GM19397 (cell line): ENCODE measurements at regions not wholly inside any gene's neighbourhood (a gene's known extent, or its start where the extent isn't known, plus 50 kb on each side); places are given as distances from the start of the nearest gene placed in this dataset.
"Not testable (repeated sequence)": the region's sequence is repeated elsewhere in the genome, so short reads cannot be mapped to it uniquely, and the experiment has no call there.

Experiments used
- ATAC-seq: cut with Tn5 transposase; IDR thresholded peaks from one replicate; pipeline ENCODE4 v1.9.1; 2021; ENCODE audit warnings: mild to moderate bottlenecking, moderate library complexity; ENCODE audit not compliant: unreplicated experiment

DNA sequence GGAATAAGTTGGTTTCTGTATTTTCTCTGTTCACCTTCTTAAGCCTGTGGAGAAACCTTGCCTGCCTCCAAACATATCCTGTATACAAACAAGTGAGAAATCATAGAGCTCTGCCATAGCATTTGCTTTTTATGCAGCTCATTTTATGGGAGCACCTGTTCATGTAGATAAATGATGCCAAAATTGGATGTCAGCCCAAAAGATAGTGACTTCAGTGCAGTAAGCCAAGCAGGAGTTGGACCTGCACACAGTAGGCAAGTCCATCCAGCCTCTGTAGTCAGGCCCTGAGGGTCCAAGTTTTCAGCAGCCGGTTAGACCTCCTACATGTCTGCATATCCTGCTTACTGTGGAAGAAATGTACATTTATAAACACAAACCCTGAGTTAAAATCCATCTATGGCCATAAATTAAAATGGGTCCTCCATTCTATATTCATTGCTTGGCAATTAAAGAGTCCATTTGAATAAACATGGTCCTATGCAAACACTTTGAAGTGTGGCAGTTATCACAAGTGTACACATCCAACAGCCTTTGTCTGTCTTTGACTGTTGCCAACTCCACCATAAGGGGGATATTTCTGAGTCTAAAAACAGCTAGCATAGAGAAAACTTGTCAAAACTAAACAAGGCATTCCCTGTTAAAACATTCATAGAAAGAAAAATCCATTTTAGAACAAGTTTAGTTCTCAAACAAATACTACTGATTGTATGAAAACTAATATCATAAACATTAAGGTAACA is 847.8 kb downstream of the RPS29 start:
- ATAC-seq = no peak

DNA sequence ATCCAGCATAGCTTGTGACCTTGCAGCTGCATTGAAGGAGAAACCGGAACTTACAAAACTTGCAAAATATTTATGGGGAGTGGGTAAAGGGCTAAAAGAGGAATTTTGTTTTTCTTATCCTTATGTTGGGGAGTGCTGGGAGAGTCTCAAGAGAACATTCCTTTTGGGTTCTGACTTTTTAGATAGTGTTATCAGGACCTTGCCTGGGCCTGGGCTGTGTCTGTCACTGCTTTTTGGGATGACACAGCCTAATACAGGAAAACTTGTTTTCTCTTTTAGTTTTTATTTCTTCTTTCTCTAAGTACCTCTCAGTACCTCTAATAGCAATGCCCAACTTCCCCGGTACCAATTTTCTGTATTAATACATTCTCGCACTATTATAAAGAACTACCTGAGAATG is 850.6 kb downstream of the RPS29 start:
- no peak for ATAC-seq

DNA sequence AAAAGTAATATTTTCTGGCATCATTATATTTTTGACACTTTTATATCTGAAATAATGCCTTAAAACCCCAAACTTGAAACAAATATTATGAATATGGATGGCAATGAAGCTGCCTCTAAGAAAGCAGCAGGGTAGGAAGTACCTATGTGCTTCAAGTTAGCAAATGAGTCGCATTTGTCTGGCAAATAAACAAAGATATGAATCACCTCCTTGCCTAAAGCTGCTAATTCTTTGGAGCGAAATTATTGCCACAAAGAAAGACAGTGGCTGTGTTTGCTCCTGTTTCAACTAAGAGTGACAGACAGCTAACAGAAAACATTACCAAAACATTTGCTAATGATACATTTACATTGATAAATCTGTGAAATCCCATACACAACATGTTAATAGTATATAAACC is 854.9 kb downstream of the RPS29 start:
- ATAC-seq = no peak

DNA sequence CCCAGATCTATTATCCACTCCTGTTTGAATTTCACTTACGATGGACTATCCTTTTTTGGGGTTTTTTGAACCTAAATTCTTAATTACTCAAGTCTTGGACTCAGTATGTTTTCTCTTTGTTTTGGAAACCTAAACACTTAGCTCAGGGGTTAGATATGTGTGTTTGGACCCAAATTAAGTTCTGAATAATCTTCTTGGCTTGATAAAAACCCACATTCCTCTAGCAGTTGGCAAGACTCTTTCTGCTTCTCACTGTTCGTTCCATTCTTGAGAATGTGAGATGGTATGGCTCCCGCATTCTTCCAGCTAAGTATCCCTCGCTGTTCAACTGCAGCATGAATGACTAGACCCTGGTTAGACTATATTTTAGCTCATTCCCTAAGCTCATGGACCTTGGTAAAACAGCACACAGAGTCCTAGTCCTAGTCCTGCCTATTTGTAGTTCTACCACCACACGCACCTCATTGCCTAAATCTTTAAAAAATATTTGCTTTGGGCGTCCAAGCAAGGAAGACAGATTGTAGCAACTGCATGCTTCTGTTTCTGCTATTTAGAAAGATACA is 860.0 kb downstream of the RPS29 start:
- ATAC-seq = no peak

DNA sequence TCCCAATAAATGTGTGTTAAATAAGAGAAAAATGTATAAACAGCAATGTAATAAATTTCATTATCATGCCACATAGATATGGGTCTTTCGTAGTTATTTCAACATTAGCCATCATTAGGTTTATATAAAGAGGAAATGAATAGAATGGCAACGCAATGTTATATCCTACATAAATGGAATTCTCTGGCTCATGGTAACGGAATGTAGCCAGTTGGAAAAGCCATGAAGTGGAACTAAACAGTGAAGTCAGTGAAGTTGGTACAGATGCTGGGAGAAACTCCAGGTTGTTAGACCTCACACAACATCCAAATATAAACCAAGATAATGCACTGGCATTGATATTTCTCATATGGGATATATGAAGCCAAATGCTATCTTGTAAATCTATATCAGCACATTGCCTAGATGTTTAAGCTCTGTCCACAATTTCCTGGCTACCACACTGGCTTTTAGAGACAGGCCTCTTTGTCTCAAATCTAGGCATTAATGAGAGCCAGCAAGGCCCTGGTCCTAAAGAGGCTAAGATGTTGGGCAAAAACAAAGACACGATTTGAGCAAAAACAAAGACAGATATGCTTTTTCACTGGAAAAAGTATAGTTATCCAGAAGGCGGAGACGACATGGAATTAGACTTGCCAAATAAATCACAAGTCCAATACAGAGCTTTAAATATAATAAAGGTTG is 861.0 kb downstream of the RPS29 start:
- ATAC-seq = no peak

DNA sequence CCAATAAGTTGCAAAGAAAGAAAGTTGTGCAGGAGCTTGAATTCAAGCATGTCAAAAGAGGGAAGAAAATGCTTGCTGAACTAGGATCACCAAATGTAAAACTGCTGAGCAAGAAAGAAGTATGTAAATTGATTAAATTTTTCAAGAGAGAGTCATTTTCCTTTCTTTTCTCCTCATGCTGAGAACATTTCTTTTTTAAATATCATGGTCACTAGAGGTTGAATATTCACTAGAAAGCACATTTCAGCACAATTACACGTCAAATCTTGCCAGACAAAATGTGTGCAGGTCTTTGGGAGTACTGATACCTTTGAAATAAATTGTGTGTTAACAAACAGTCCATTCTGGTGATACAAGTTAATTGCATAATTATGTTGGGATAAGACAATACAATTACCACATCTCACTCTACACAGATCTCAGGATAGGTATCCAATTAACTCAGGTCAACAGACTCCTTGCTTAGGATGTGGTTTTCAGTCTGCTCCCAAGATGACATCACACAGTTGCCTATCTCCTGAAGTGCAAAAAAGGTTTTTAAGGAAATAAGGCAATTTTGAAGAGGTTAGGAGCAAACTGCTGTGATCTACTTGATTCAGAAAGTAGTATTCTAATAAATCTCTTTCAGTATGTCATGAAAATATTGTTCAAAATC is 862.2 kb downstream of the RPS29 start:
- ATAC-seq = no peak

DNA sequence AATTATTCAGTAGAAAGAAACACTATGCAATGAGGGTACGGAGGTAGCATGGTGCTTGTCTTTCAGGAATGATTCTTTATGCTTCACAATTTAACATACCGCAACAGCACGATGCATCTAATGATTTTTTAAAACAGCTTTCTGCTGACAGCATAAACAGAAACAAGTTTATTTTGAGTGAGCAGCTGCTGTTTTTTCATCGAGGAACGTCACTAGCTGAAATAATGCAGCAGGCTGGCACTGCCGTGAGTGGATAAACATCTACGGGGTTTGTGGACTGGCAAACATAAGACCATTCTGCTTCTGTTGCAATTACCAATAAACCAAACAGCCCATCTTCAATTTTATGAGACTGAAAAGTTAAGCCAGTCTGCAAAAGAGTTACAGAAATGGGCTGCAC is 871.8 kb downstream of the RPS29 start:
- ATAC-seq = no peak

DNA sequence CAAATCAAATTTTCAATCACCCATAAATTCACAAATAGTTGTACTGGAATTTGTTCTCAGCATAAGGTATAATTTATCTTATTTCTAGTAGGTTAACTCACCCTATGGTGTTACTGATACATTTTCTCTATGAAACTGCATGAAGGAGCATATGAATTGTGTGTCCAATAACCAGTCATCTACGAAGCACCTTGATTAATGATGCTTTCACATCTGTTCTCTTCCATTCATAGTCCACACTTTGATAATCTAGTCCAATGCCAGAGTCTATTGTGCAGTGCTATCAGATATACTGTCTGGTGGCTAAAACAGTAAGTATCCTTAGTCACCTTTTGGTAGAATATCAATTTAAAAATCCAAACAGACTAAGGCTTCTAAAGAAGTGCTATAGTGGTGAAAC is 876.0 kb downstream of the RPS29 start:
- ATAC-seq = no peak

DNA sequence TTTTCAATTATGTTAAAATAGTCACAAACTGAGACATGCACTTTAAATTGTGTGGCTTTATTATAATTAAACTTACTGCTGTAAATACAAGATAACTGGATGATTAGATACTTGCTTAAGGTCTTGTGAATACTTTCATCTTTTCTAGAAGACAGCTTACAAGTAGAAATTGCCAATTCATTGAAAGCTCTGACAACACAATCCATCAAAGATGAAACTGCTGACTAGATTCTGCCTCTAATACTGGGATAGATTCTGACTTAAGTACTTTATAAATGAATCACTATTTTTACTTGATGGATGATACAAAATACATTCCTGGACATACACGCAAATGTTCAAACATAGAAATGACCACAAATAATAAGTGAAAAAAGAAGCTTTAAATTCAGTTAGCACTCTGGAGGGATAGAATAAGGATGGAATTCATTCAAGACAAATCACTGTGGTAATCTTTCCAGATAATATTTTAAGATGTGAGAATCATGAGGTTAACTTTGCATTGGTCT is 876.8 kb downstream of the RPS29 start:
- ATAC-seq = no peak

DNA sequence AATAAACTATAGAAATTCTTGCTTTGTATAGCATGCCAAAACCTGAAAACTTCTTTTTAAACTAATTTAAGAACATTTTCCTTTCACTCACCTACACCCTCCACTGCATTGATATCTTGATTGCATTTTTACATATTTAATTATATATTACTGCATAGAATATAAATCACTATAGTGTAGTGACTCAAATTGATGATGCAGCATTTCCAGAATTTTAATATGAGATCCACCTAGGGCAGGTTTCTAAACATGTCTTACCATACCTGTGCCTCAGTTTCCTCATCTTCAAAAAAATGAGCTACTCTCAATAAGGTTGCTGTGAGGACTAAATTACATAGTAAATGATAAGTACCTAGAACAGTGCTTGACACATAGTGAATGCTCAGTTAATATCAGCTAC is 881.5 kb downstream of the RPS29 start:
- ATAC-seq = no peak

DNA sequence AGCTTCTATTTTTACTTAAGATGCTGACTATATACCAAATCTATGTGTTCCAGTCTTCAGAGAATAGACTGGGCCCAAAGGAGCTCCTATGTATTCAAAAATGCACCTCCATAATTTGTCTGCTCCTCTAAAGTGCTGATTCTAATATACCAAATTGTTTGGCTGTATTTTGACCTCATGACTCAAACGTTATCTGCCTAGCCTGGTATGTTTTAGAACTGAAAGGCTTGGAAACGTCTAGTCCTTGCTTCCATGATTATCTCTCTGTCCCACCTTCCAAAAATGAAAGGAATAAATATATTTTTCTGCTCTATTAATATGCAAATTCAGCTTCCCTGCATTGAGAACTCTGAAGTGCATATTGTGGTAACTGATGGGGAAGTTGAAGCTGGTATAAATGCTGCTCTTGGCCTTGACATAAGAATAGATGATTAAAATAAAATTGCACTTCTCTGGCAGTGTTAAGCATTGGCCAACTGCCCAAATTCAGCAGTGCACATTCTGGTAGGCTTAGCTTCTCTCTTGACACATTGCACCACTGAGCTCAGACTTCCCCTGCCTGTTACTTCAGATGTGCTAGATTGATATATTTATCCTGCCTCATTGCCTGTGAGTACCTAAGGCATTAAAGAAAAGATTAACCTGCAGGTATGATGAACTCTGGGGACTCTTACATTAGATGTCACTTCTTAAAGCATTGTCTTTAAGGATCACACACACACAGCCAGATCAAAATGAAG is 882.3 kb downstream of the RPS29 start:
- ATAC-seq = no peak

DNA sequence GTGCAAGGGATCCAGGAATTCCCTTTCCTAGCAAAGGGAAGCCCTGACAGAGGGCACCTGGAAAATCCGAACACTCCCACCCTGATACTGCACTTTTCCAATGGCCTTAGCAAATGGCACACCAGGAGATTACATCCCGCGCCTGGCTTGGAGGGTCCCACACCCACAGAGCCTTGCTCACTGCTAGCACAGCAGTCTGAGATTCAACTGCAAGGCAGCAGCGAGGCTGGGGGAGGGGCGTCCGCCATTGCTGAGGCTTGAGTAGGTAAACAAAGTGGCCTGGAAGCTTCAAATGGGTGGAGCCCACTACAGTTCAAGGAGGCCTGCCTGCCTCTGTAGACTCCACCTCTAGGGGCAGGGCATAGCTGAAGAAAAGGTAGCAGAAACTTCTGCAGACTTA is 888.8 kb downstream of the RPS29 start:
- not testable (repeated sequence) for ATAC-seq

DNA sequence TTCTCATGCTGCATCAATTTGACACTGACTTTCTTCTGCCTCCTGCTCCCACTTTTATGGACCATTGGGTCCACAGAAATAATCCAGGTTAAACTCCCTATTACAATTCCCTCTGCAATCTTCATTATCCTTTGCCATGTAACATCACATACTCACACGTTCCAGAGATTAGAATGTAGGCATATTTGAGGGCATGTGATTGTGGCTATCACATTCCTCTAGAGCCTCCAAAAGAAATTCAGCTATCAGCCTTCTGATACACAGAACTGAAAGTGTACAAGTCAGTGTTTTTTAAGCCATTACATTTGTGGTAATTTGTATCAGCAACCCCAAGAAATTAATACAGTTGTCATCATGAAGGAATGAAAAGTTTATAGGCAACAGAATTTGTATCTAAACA is 892.4 kb downstream of the RPS29 start:
- no peak for ATAC-seq

DNA sequence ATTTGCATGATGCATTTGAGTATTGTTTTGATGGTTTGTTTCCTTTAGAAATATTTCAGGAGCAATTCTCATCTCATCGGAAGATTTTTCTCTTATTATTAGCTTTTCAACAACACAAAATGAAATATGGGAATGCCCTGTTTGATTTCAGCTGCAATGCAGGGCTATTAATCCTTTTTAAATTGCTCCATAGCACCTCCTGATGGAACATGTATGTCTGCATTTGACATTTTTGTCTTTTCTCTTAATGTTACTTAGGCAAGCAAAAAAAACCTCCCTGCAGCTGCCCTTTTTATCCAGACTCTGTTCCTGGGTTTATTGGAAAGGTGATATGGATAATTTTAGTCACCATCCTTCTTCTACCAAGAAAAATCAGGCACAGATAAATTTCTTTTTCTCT is 895.8 kb downstream of the RPS29 start:
- no peak for ATAC-seq

DNA sequence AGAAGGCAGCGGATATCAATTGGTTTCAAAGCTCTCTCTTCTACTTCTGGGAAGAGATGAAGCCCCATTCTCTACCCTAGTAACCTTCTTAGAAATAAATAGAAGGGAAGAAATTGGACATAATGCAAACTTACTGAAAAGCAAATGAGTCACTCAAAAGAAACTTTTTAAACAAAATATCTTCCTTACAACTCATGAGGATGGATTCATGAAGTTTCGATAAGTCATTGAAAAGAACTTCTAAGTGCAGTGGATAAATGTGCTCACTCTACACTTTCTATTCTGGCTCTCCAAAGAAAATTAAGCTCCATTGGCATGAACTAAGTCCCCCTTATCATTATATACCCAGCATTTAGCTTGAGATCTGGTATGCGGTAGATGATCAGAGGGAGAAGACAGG is 899.5 kb downstream of the RPS29 start:
- ATAC-seq = no peak

DNA sequence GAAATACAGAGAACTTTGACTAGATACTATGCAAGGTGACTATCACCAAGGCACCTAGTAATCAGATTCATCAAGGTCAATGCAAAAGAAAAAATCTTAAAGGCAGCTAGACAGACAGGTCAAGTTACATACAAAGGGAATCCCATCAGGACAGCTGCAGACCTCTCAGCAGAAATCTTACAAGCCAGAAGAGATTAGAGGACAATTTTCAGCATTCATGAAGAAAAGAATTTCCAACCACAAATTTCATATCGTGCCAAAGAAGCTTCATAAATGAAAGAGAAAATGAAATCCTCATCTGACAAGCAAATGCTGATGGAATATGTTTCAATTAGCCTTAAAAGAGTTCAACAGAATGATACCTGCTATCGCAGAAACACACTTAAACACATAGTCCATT is 913.7 kb downstream of the RPS29 start:
- ATAC-seq = no peak

DNA sequence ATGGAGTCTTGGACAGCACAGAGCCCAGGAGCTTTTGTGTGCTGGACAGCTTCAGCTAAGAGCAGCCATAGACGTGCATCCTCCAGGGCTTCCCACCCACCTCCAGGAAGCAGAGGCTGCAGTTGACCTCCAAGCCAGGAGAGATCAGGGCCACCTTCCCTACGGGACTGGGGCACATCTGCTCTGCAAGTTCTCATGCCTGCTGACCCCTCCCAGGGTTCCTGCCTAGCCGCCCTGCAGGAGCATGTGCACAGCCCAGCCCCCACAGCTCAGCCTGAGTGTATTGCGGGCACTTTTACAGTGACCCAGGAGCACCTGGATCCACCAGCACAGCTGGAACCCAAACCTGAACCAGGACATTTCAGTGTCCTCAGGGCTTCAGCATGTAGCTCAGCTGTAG is 915.2 kb downstream of the RPS29 start:
- no peak for ATAC-seq

DNA sequence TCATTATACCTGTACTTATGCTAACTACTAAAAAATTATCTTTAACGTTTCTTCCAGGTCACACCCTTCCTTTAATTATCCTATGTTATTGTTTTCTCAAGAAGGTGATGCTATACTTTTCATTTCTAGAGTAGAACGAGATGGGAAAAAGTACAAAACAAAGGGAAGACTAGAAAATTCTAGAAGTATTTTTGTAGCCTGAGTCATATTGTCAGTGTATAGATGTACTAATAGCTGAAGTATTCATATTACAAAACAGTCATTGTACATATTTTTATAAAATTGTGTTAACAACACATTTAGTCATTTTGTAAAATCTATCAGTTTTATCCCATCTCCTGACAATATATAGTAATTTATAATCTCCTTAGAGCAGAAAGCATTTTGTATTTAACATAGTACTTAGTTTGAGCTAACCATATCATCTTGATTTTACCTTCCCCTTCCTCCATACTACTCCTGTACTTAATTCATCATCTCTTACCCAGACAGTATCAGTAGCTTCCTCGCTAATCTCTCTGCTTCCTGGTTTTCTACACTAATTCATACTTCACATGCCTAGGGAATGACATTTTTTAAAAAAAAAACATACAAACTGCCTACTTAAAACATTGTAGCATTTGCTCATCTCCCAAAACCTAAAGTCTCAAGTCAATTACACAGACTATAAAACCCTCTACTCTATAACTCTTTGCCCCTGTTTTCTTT is 920.9 kb downstream of the RPS29 start:
- no peak for ATAC-seq

DNA sequence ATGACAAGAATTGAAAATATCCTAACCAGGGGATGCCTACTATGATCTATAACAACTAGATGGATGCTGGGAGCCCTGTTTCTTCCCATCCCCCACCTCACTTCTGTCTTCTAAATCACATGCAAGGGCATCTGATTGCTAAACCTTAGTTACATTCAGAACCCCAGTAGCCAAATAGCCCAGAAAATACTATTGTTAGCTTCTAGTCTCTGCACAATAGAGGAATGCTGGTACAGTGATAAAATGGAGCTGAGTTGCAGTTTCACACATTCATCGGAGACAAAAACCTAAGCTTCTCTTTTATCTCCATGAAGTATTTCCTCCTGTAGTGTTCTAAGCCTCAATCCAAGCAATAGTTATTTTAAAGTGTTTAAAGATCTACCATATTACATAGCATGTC is 942.9 kb downstream of the RPS29 start:
- ATAC-seq = no peak

DNA sequence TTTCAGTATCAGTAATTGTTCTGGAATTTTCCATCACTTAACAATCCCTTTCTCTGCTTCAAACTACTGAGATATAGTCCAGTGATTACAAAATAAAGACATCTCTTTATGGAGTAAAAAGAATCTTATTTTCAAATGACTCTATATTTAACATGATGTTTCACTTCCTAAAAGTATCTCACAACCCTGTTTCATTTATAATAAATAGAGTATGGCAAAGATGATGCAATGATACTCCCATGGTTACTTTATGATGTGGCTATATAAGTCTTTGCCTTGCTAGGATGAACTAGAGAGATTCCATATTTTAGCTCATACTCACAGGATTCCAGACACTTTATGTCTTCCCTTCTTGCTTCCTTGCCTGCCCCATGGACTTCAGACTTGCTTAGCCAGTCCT is 953.5 kb upstream of the MDGA2 start:
- no peak for ATAC-seq
